Activated naive CD8-positive, alpha-beta T cell treated with anti-CD3 and anti-CD28 coated beads, Interleukin-2, amount 50 U/mL, for 24 hours (primary cell): ENCODE measurements at regions not wholly inside any gene's neighbourhood (a gene's known extent, or its start where the extent isn't known, plus 50 kb on each side); places are given as distances from the start of the nearest gene placed in this dataset.

Experiments
- ATAC-seq: fragments of 150-1000 bp; cut with Tn5 transposase; one replicate; pipeline ENCODE4 v1.10.0; 2021
- DNase-seq: peaks from one replicate; pipeline ENCODE4 v3.0.0; 2021
- H3K27ac Mint-ChIP-seq: one replicate; pipeline ENCODE4 v1.8.0; 2021; ENCODE audit warnings: mild to moderate bottlenecking, mixed read lengths
- H3K27me3 Mint-ChIP-seq: one replicate; pipeline ENCODE4 v1.8.0; 2021; ENCODE audit warnings: mixed read lengths
- H3K36me3 Mint-ChIP-seq: one replicate; pipeline ENCODE4 v1.8.0; 2021; ENCODE audit warnings: low read depth, mixed read lengths
- H3K4me1 Mint-ChIP-seq: one replicate; pipeline ENCODE4 v1.8.0; 2021; ENCODE audit warnings: mixed read lengths
- H3K4me3 Mint-ChIP-seq: one replicate; pipeline ENCODE4 v1.8.0; 2021; ENCODE audit warnings: mild to moderate bottlenecking, moderate library complexity, mixed read lengths
- H3K9me3 Mint-ChIP-seq: one replicate; pipeline ENCODE4 v1.8.0; 2021; ENCODE audit warnings: mixed read lengths

DNA sequence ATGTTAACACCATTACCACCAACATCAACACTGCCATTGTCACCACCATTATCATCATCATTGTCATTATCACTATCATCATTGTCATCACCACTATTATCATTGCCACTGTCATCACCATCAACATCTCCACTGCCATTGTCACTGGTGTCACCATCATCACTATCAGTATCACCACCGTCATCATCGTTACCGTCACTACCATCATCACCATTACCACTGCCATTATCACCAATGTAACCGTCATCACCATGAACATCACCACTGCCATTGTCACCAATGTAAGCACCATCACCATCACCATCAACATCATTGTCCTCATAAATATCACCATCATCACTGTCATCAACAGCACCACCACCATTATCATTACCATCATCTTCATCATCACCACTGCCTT lies 633.2 kb upstream of the EEF2KMT start:
- Mint-ChIP-seq H3K4me1 (no peaks in the 10 kb centered on the region), H3K36me3 (no peaks in the 10 kb centered on the region), H3K9me3 (peaks cover 4% of the 10 kb centered on the region), H3K4me3 (no peak overlapping the region), H3K27me3 (no peaks in the 10 kb centered on the region), H3K27ac (no peak overlapping the region)
- ATAC-seq (no peak), DNase-seq (no peak)

GRCh38 chr16:5722116-5722619 lies 624.6 kb upstream of the EEF2KMT start:
- Mint-ChIP-seq H3K4me1 (no peaks in the 10 kb centered on the region), H3K27me3 (no peaks in the 10 kb centered on the region), H3K36me3 (no peaks in the 10 kb centered on the region), H3K4me3 (no peak overlapping the region), H3K9me3 (peaks cover 7% of the 10 kb centered on the region), H3K27ac (no peak overlapping the region)
- no peak for DNase-seq
- ATAC-seq = no peak

DNA sequence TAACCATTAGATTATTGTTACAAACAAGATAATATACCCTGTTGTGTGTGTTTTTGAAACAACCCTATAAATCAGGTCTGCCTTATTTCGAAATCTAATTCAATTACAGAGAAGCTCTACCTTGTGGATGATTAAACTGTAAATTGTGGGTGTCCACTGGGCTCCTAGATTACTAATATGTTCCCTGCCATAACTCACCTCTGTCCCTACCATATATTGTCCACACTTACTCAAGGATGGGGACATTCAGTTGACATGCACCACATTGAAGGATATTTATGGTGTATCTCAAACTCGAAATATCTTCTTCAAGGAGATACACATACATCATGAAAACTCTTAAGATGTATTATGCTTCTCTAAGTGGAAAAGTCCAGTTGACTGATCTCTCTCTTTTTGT lies 617.6 kb upstream of the EEF2KMT start:
- DNase-seq = no peak
- Mint-ChIP-seq H3K36me3 (no peaks in the 10 kb centered on the region), H3K27ac (no peak overlapping the region), H3K27me3 (no peaks in the 10 kb centered on the region), H3K9me3 (peaks cover 16% of the 10 kb centered on the region), H3K4me3 (no peak overlapping the region), H3K4me1 (no peaks in the 10 kb centered on the region)
- ATAC-seq = no peak

DNA sequence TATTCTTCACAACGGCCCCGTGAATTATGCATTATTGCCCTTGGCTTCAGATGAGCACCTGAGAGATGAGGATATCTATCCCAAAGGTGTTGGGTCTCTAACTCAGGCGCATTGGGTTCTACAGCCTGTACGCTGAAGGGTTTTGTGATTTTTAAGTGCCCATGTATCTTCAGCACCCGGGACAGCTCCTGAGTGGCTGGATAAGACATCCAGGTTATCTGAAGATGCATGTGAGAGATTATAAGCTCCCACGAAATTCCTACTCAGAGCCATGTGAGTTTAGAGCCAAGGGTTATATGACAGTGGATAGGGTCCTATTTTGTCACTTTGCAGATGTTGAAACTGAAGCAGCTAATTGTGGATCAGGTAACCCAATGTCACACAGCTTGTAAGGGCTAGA lies 612.3 kb upstream of the EEF2KMT start:
- DNase-seq = no peak
- ATAC-seq = no peak
- no peaks in the 10 kb centered on the region for H3K36me3 Mint-ChIP-seq
- peaks cover 14% of the 10 kb centered on the region for H3K9me3 Mint-ChIP-seq
- no peaks in the 10 kb centered on the region for H3K4me1 Mint-ChIP-seq
- no peak overlapping the region for H3K4me3 Mint-ChIP-seq
- H3K27me3 Mint-ChIP-seq = no peaks in the 10 kb centered on the region
- H3K27ac Mint-ChIP-seq = no peak overlapping the region

DNA sequence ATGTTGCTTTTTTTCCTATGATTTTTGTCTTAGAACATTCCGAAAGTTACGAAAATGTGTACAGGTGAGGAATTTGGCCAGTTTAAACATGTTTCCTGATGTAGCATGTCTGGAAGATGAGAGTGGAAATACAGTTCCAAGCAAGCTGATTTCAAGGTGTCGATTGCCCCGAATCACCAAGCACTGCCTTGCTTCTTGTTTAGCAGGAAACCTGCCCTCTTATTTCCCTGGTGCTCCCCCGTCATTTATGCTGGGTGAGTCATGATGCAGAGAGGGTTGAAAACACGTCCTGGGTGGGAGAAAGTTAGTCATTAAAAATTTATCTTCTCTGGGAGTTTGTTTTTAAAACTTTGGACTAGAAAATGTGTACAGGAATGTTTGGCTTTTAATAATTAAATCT lies 608.6 kb upstream of the EEF2KMT start:
- Mint-ChIP-seq H3K27me3 (no peaks in the 10 kb centered on the region), H3K36me3 (no peaks in the 10 kb centered on the region), H3K4me3 (no peak overlapping the region), H3K9me3 (peaks cover 27% of the 10 kb centered on the region), H3K4me1 (no peaks in the 10 kb centered on the region), H3K27ac (no peak overlapping the region)
- ATAC-seq (no peak), DNase-seq (no peak)

DNA sequence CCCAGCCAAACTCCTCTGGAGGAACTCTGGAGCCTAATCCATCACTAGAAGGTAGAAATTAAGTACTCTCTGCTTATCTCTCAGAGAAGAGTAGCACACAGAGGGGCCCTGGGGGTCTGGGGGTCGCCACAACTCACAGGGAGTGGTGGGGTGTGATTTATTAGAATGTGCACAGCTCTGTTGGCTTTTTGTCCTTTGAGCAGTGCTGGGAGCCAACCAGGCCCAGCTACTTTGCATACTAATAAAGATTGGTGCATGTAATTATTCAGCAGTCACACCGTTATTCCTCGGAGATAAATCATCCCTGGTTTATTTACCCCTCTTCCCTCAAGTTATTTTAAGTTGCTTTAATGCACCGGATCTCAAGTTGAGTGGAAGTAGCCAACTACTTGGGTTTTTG lies 606.7 kb upstream of the EEF2KMT start:
- H3K27me3 Mint-ChIP-seq = no peaks in the 10 kb centered on the region
- H3K27ac Mint-ChIP-seq = no peak overlapping the region

GRCh38 chr16:5693426-5693825 lies 595.8 kb upstream of the EEF2KMT start:
- peaks cover 8% of the 10 kb centered on the region for H3K9me3 Mint-ChIP-seq
- H3K4me3 Mint-ChIP-seq = no peak overlapping the region
- DNase-seq (no peak), ATAC-seq (no peak)
- no peaks in the 10 kb centered on the region for H3K27me3 Mint-ChIP-seq
- no peak overlapping the region for H3K27ac Mint-ChIP-seq
- no peaks in the 10 kb centered on the region for H3K4me1 Mint-ChIP-seq
- no peaks in the 10 kb centered on the region for H3K36me3 Mint-ChIP-seq

More for the DNA sequence above, 606.7 kb upstream of the EEF2KMT start:
- Mint-ChIP-seq H3K36me3 (no peaks in the 10 kb centered on the region), H3K9me3 (peaks cover 26% of the 10 kb centered on the region), H3K4me1 (no peaks in the 10 kb centered on the region), H3K4me3 (no peak overlapping the region)
- no peak for DNase-seq
- ATAC-seq = no peak

DNA sequence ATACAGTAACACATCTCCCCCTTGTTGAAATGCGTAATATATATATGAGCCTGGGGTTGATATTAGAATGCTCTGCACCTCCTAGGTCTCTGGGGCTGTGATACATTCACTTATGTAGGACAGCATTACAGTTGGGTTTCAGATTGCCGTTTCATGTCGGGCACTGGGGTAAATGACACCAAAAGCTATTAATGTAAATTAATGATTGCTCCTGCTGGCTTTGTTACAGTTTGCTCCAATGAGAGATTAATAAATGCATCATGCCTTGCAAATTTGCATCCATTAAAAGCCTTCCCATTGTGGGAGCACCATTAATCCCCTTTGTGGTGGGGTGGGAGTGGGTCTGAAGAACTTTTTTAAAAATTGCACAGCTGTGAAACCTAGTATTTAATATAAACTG lies 584.4 kb upstream of the EEF2KMT start:
- Mint-ChIP-seq H3K9me3 (peaks cover 3% of the 10 kb centered on the region), H3K27ac (no peak overlapping the region), H3K27me3 (no peaks in the 10 kb centered on the region), H3K4me3 (no peak overlapping the region), H3K36me3 (no peaks in the 10 kb centered on the region), H3K4me1 (no peaks in the 10 kb centered on the region)
- no peak for ATAC-seq
- DNase-seq = no peak

DNA sequence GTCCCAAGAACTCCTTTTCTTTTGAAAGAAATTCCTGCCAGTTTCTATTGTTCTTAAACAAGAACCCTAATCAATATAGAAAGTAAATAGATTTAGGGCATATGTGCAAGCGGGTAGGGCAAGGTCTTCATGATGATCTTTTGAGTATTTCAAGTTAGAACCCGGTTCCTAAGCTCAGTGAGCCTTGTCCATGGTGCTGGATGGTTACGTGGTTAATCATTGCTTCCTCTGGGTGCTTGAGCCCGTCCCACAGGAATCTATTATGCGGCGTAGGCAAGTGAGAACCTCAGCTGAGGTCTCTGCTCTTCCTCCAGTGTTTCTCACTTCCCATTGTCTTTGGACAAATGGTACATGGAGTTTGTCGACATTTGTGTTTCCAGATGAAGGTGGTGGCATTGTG lies 580.8 kb upstream of the EEF2KMT start:
- no peaks in the 10 kb centered on the region for H3K4me1 Mint-ChIP-seq
- H3K36me3 Mint-ChIP-seq = no peaks in the 10 kb centered on the region
- H3K4me3 Mint-ChIP-seq = no peak overlapping the region
- H3K27ac Mint-ChIP-seq = no peak overlapping the region
- no peaks in the 10 kb centered on the region for H3K27me3 Mint-ChIP-seq
- DNase-seq = no peak
- peaks cover 3% of the 10 kb centered on the region for H3K9me3 Mint-ChIP-seq
- no peak for ATAC-seq

DNA sequence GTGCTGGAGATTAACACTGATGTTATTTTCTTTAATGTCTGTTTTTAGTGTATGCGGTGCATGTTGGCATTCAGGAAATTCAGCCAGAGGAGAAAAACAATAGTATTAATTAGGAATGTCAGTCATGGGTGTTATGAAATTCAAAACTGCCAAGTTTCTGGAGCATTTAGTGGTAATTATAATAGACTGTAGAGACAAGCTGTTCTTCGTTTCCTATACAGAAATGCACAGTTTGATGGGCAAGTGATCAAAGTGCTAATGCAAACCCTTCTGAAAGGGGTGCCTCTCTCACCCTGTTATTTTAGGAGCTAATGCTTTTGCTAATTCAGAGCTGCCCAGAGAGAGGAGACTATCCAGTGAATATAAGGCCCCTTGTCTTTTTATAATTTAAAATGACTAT lies 573.8 kb upstream of the EEF2KMT start:
- no peaks in the 10 kb centered on the region for H3K27me3 Mint-ChIP-seq
- ATAC-seq = no peak
- no peak overlapping the region for H3K4me3 Mint-ChIP-seq
- H3K4me1 Mint-ChIP-seq = no peaks in the 10 kb centered on the region
- no peaks in the 10 kb centered on the region for H3K36me3 Mint-ChIP-seq
- DNase-seq = no peak
- no peaks in the 10 kb centered on the region for H3K9me3 Mint-ChIP-seq
- H3K27ac Mint-ChIP-seq = no peak overlapping the region

DNA sequence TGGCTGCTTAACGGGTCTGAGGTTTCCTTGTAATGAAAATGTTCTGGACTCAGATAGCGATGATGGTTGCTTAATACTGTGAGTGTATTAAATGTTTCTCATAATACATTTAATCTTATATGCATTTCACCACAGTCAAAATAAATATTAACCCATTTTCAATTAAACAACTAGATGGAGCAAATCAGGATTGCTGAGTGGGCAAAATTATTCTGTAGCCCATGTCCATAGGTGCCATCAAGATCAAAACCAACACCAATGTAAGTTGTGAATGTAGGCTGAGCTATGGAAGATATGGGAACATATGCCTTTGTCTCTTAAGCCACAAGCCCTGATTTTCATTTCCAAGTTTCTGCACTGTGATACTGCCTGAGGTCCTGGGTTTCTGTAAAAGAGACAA lies 572.6 kb upstream of the EEF2KMT start:
- ATAC-seq (no peak), DNase-seq (no peak)
- H3K27me3 Mint-ChIP-seq = no peaks in the 10 kb centered on the region
- no peaks in the 10 kb centered on the region for H3K9me3 Mint-ChIP-seq
- no peak overlapping the region for H3K4me3 Mint-ChIP-seq
- H3K27ac Mint-ChIP-seq = no peak overlapping the region
- no peaks in the 10 kb centered on the region for H3K4me1 Mint-ChIP-seq
- no peaks in the 10 kb centered on the region for H3K36me3 Mint-ChIP-seq

DNA sequence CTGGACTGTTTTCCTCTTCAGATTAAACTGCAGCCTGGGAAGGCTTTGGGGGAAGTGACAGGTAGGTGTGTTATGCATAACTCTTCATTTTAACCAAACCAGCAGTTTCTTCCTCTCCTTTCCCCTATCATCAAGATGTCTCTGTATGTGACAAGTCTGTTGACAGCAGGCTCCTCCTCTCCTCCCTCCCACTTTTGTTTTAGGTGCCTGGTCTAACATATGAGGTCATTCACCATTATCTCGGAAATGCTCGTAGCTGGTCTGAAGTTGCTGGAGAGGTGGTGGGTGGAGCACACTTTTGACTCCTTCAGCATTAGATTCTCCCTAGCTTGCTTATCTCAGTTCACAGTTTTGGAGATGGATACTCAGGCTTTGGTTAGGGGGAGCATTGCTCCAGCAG lies 571.0 kb upstream of the EEF2KMT start:
- DNase-seq = no peak
- no peak overlapping the region for H3K27ac Mint-ChIP-seq
- ATAC-seq = no peak
- no peak overlapping the region for H3K4me3 Mint-ChIP-seq
- no peaks in the 10 kb centered on the region for H3K4me1 Mint-ChIP-seq
- H3K27me3 Mint-ChIP-seq = no peaks in the 10 kb centered on the region
- H3K9me3 Mint-ChIP-seq = no peaks in the 10 kb centered on the region
- no peaks in the 10 kb centered on the region for H3K36me3 Mint-ChIP-seq

DNA sequence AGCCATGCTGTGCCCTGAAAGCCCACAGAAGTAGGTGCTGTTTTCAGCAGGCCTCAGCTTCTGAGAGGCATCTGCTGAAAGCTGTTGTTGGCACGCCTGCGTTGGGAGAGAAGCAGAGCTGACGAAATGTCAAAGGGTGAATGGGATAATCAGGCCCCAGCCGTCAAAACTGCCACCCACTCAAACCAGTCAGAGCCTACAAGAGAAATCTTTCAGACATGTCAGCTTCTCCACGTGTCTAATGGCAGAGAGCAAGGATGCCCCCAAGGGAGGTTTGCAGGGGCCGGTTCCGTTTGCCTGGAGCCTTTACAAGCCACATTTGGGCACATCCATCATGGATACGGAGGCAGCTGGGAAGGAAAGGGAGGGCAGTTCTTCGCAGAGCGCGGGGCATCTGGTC lies 568.2 kb upstream of the EEF2KMT start:
- no peak for ATAC-seq
- Mint-ChIP-seq H3K9me3 (no peaks in the 10 kb centered on the region), H3K27ac (no peak overlapping the region)

GRCh38 chr16:5653789-5654188 lies 556.2 kb upstream of the EEF2KMT start:
- ATAC-seq (no peak), DNase-seq (no peak)
- no peak overlapping the region for H3K4me3 Mint-ChIP-seq
- H3K36me3 Mint-ChIP-seq = no peaks in the 10 kb centered on the region
- H3K27me3 Mint-ChIP-seq = no peaks in the 10 kb centered on the region
- H3K4me1 Mint-ChIP-seq = no peaks in the 10 kb centered on the region
- no peak overlapping the region for H3K27ac Mint-ChIP-seq
- H3K9me3 Mint-ChIP-seq = no peaks in the 10 kb centered on the region

More for the DNA sequence above, 568.2 kb upstream of the EEF2KMT start:
- Mint-ChIP-seq H3K27me3 (no peaks in the 10 kb centered on the region), H3K36me3 (no peaks in the 10 kb centered on the region), H3K4me3 (no peak overlapping the region), H3K4me1 (no peaks in the 10 kb centered on the region)
- DNase-seq = no peak

GRCh38 chr16:5653041-5653440 lies 555.4 kb upstream of the EEF2KMT start:
- H3K36me3 Mint-ChIP-seq = no peaks in the 10 kb centered on the region
- no peak for ATAC-seq

More at GRCh38 chr16:5653041-5653440, 555.4 kb upstream of the EEF2KMT start:
- Mint-ChIP-seq H3K4me1 (no peaks in the 10 kb centered on the region), H3K9me3 (no peaks in the 10 kb centered on the region), H3K27me3 (no peaks in the 10 kb centered on the region), H3K4me3 (no peak overlapping the region), H3K27ac (no peak overlapping the region)
- no peak for DNase-seq
